Activated T-cell treated with anti-CD3 and anti-CD28 coated beads, Interleukin-2, amount 50 U/mL, for 24 hours (primary cell): ENCODE measurements at regions not wholly inside any gene's neighbourhood (a gene's known extent, or its start where the extent isn't known, plus 50 kb on each side); places are given as distances from the start of the nearest gene placed in this dataset.

Experiments used
- DNase-seq: peaks from one replicate; pipeline ENCODE4 v3.0.0-alpha.2; 2020
- H3K27ac Mint-ChIP-seq: 2 replicates; pipeline ENCODE4 v1.8.0; 2020; ENCODE audit warnings: mild to moderate bottlenecking, mixed read lengths
- H3K27me3 Mint-ChIP-seq: 2 replicates; pipeline ENCODE4 v1.8.0; 2020; ENCODE audit warnings: mixed read lengths
- H3K36me3 Mint-ChIP-seq: 2 replicates; pipeline ENCODE4 v1.8.0; 2020; ENCODE audit warnings: low read depth, mixed read lengths
- H3K4me1 Mint-ChIP-seq: 2 replicates; pipeline ENCODE4 v1.8.0; 2020; ENCODE audit warnings: low read depth, mixed read lengths
- H3K4me3 Mint-ChIP-seq: 2 replicates; pipeline ENCODE4 v1.8.0; 2020; ENCODE audit warnings: mild to moderate bottlenecking, moderate library complexity, mixed read lengths
- H3K9me3 Mint-ChIP-seq: 2 replicates; pipeline ENCODE4 v1.8.0; 2020; ENCODE audit warnings: mixed read lengths

GRCh38 chr1:106584676-106585075 is 471.8 kb upstream of the PRMT6 start:
- Mint-ChIP-seq H3K36me3 (no peaks in the 10 kb centered on the region), H3K4me1 (no peaks in the 10 kb centered on the region), H3K27ac (no peak overlapping the region), H3K4me3 (no peak overlapping the region), H3K27me3 (no peaks in the 10 kb centered on the region), H3K9me3 (peaks cover 7% of the 10 kb centered on the region)
- DNase-seq: no peak

DNA sequence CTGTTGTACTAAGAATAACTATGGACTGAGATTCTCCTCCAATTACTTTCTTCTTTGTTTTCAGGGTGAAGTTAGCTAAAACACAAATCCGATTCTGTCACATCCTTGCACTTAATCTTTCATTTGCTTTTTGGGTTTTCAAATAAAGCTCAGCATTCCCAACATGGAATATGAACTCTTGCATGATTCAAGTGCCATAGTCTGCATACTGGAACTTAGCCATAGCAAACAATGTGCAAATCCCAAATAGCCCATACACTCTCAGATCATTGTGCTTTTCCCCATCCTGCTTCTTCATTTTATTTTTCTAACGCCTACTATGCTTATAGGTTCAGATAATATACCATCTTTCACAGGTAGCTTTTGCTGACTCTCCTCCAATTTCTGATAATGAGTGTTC is 455.8 kb upstream of the PRMT6 start:
- Mint-ChIP-seq H3K27ac (no peak overlapping the region), H3K36me3 (no peaks in the 10 kb centered on the region), H3K27me3 (no peaks in the 10 kb centered on the region), H3K4me1 (no peaks in the 10 kb centered on the region), H3K4me3 (no peak overlapping the region), H3K9me3 (peaks cover 8% of the 10 kb centered on the region)
- no peak for DNase-seq

DNA sequence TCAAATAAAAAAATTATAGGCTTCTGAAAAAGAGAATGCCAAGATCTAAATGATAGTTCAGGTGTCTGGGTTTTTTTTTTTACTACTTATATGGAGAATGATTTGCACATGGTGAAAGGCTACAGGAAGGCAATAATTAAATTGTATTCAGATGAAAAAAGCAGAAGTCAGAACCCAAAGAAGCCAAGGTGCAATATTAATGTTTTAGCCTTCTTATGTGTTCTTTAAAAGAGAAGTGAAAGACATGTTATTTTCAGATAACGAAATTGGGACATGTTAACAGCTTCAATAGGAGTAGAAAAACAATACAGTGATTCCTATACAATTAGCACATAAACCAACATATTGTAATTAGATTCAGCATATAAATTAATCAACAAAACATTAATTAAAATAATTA is 452.9 kb upstream of the PRMT6 start:
- DNase-seq: no peak
- H3K4me1 Mint-ChIP-seq: no peaks in the 10 kb centered on the region
- H3K27ac Mint-ChIP-seq: no peak overlapping the region

GRCh38 chr1:106608841-106609240 is 447.6 kb upstream of the PRMT6 start:
- H3K4me3 Mint-ChIP-seq: no peak overlapping the region
- DNase-seq: no peak
- H3K4me1 Mint-ChIP-seq: no peaks in the 10 kb centered on the region
- H3K36me3 Mint-ChIP-seq: no peaks in the 10 kb centered on the region
- no peaks in the 10 kb centered on the region for H3K27me3 Mint-ChIP-seq
- no peak overlapping the region for H3K27ac Mint-ChIP-seq
- H3K9me3 Mint-ChIP-seq: peaks cover 7% of the 10 kb centered on the region

More for the DNA sequence above, 452.9 kb upstream of the PRMT6 start:
- H3K36me3 Mint-ChIP-seq: no peaks in the 10 kb centered on the region
- H3K27me3 Mint-ChIP-seq: no peaks in the 10 kb centered on the region
- H3K9me3 Mint-ChIP-seq: peaks cover 9% of the 10 kb centered on the region
- no peak overlapping the region for H3K4me3 Mint-ChIP-seq

DNA sequence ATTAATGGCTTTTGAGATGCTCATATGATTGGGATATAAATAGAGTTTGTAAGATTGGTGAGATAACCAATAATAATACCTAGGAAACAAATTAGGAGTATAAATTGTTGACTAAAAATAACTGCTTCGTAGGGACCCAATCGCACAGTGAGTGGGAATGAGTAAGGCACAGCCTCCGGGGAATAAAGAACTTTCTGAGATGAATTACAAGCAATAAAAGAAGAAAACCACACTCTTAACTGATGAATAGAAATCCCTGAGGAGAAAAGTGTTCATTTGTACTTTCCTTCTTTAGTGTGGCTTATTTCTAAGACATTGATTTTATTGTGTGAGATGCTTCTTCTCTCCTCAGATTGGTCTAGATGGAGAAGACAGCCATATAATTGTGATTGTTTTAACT is 443.4 kb upstream of the PRMT6 start:
- H3K4me1 Mint-ChIP-seq: no peaks in the 10 kb centered on the region
- peaks cover 9% of the 10 kb centered on the region for H3K9me3 Mint-ChIP-seq
- no peaks in the 10 kb centered on the region for H3K36me3 Mint-ChIP-seq
- no peak overlapping the region for H3K4me3 Mint-ChIP-seq
- H3K27ac Mint-ChIP-seq: no peak overlapping the region
- DNase-seq: no peak
- H3K27me3 Mint-ChIP-seq: no peaks in the 10 kb centered on the region

DNA sequence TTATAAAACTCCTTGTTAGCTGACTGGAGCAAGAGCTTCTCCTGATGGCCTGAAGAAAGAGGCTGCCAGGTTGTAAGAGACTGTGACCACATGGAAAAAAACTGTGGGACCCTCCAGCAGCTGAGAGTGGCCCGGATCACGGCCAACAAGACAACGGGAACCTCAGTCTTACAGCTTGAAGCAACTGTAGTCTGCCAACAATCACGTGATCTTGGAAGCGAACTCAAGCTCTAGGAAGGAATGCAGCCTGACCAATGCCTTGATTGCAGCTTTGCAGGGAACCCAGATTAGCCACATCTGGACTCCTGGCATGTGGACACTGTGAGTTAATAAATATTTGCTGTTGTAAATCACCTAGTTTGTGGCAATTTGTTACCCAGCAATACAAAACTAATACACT is 442.6 kb upstream of the PRMT6 start:
- Mint-ChIP-seq H3K27ac (no peak overlapping the region), H3K27me3 (no peaks in the 10 kb centered on the region), H3K4me3 (no peak overlapping the region), H3K4me1 (no peaks in the 10 kb centered on the region), H3K36me3 (no peaks in the 10 kb centered on the region), H3K9me3 (peaks cover 6% of the 10 kb centered on the region)
- DNase-seq: no peak

- no peak for DNase-seq
- no peaks in the 10 kb centered on the region for H3K4me1 Mint-ChIP-seq
- H3K9me3 Mint-ChIP-seq: peaks cover 6% of the 10 kb centered on the region
- no peak overlapping the region for H3K4me3 Mint-ChIP-seq
- no peak overlapping the region for H3K27ac Mint-ChIP-seq
- no peaks in the 10 kb centered on the region for H3K27me3 Mint-ChIP-seq
- H3K36me3 Mint-ChIP-seq: no peaks in the 10 kb centered on the region
Observed at GRCh38 chr1:106615473-106615872, 441.0 kb upstream of the PRMT6 start.

- H3K27ac Mint-ChIP-seq: no peak overlapping the region
- no peaks in the 10 kb centered on the region for H3K27me3 Mint-ChIP-seq
- H3K9me3 Mint-ChIP-seq: peaks cover 10% of the 10 kb centered on the region
- no peaks in the 10 kb centered on the region for H3K4me1 Mint-ChIP-seq
- DNase-seq: no peak
- H3K36me3 Mint-ChIP-seq: no peaks in the 10 kb centered on the region
- H3K4me3 Mint-ChIP-seq: no peak overlapping the region
Observed at GRCh38 chr1:106619080-106619826, 437.2 kb upstream of the PRMT6 start.

DNA sequence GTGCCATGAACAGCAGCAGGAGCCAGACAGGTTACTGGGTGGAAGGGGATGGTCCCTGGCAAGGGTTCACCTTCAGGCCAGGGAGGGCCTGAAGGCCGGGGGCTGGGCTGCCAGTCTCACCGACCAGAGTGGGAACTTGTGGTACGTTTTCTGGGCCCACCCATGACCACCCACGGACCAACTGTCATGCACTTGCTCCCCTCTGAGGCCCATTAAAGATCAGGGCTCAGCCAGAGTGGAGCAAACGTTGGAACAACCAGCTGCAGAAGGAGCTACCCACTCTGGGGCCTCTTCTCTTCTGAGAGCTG is 436.7 kb upstream of the PRMT6 start:
- Mint-ChIP-seq H3K4me1 (no peaks in the 10 kb centered on the region), H3K4me3 (no peak overlapping the region), H3K27me3 (no peaks in the 10 kb centered on the region), H3K9me3 (peaks cover 10% of the 10 kb centered on the region), H3K36me3 (no peaks in the 10 kb centered on the region), H3K27ac (no peak overlapping the region)
- DNase-seq: no peak

GRCh38 chr1:106620521-106620954 is 435.9 kb upstream of the PRMT6 start:
- peaks cover 10% of the 10 kb centered on the region for H3K9me3 Mint-ChIP-seq
- H3K36me3 Mint-ChIP-seq: no peaks in the 10 kb centered on the region
- no peak for DNase-seq
- H3K27ac Mint-ChIP-seq: no peak overlapping the region
- no peak overlapping the region for H3K4me3 Mint-ChIP-seq
- H3K4me1 Mint-ChIP-seq: no peaks in the 10 kb centered on the region
- no peaks in the 10 kb centered on the region for H3K27me3 Mint-ChIP-seq

- H3K4me1 Mint-ChIP-seq: no peaks in the 10 kb centered on the region
- no peak overlapping the region for H3K4me3 Mint-ChIP-seq
- no peaks in the 10 kb centered on the region for H3K27me3 Mint-ChIP-seq
- DNase-seq: no peak
- H3K27ac Mint-ChIP-seq: no peak overlapping the region
- peaks cover 16% of the 10 kb centered on the region for H3K9me3 Mint-ChIP-seq
- no peaks in the 10 kb centered on the region for H3K36me3 Mint-ChIP-seq
Observed at GRCh38 chr1:106621853-106622252, 434.6 kb upstream of the PRMT6 start.

- H3K4me1 Mint-ChIP-seq: no peaks in the 10 kb centered on the region
- H3K4me3 Mint-ChIP-seq: no peak overlapping the region
- H3K27ac Mint-ChIP-seq: no peak overlapping the region
- no peak for DNase-seq
- H3K36me3 Mint-ChIP-seq: no peaks in the 10 kb centered on the region
- H3K9me3 Mint-ChIP-seq: peaks cover 3% of the 10 kb centered on the region
- no peaks in the 10 kb centered on the region for H3K27me3 Mint-ChIP-seq
Observed at GRCh38 chr1:106637566-106637965, 418.9 kb upstream of the PRMT6 start.

GRCh38 chr1:106646261-106646784 is 410.2 kb upstream of the PRMT6 start:
- no peak for DNase-seq
- peaks cover 2% of the 10 kb centered on the region for H3K9me3 Mint-ChIP-seq
- no peaks in the 10 kb centered on the region for H3K36me3 Mint-ChIP-seq
- H3K27me3 Mint-ChIP-seq: no peaks in the 10 kb centered on the region
- no peak overlapping the region for H3K27ac Mint-ChIP-seq
- no peak overlapping the region for H3K4me3 Mint-ChIP-seq
- no peaks in the 10 kb centered on the region for H3K4me1 Mint-ChIP-seq

- H3K9me3 Mint-ChIP-seq: peaks cover 2% of the 10 kb centered on the region
- H3K27ac Mint-ChIP-seq: no peak overlapping the region
- H3K4me1 Mint-ChIP-seq: no peaks in the 10 kb centered on the region
- DNase-seq: no peak
- H3K27me3 Mint-ChIP-seq: no peaks in the 10 kb centered on the region
- H3K4me3 Mint-ChIP-seq: no peak overlapping the region
- no peaks in the 10 kb centered on the region for H3K36me3 Mint-ChIP-seq
Observed at GRCh38 chr1:106646816-106647215, 409.7 kb upstream of the PRMT6 start.

- H3K27me3 Mint-ChIP-seq: no peaks in the 10 kb centered on the region
- no peaks in the 10 kb centered on the region for H3K36me3 Mint-ChIP-seq
- peaks cover 10% of the 10 kb centered on the region for H3K9me3 Mint-ChIP-seq
- no peaks in the 10 kb centered on the region for H3K4me1 Mint-ChIP-seq
- H3K27ac Mint-ChIP-seq: no peak overlapping the region
- no peak for DNase-seq
- no peak overlapping the region for H3K4me3 Mint-ChIP-seq
Observed at GRCh38 chr1:106651028-106651762, 405.3 kb upstream of the PRMT6 start.
